ENCODE measurements at regions not wholly inside any gene's neighbourhood (a gene's known extent, or its start where the extent isn't known, plus 50 kb on each side); places are given as distances from the start of the nearest gene placed in this dataset.
A peak's percentile ranks its signal among the peaks of the same experiment; 100 is the strongest.

- DNase-seq (ENCODE audit: low read depth, low spot score) (no peak), FAIRE-seq (no peak)
- dilution Hi-C loops (cut with MboI; ENCODE audit: extremely low pct_ligation_motif_present, low sequenced_read_pairs), result no loop called here
- Histone ChIP-seq H4K20me1 (ENCODE audit: control insufficient read depth, extremely low read depth, insufficient read depth, low read length) (no peaks in the 10 kb centered on the region), H3K9me1 (ENCODE audit: control insufficient read depth, extremely low read depth, insufficient read depth, low read length) (no peaks in the 10 kb centered on the region), H3K4me3 (ENCODE audit: control insufficient read depth in 2 of 3, extremely low read depth in 1 of 3, insufficient read depth in 2 of 3, low read depth in 1 of 3, low read length in 3 of 3) (no peak overlapping the region), H3K79me2 (ENCODE audit: control insufficient read depth, insufficient read depth, low read length) (peaks cover 68% of the 10 kb centered on the region), H3K4me2 (ENCODE audit: control insufficient read depth, extremely low read depth, insufficient read depth, low read depth, low read length) (peak overlapping the region; percentile 26), H3K9ac (ENCODE audit: control insufficient read depth, extremely low read depth, insufficient read depth, low read length) (no peak overlapping the region), H3K4me1 (ENCODE audit: control insufficient read depth, extremely low read depth, insufficient read depth, low read length) (peaks cover 80% of the 10 kb centered on the region), H3K27ac (ENCODE audit: control insufficient read depth, insufficient read depth, low read length) (peak overlapping the region; percentile 59), H3K9me3 (ENCODE audit: control insufficient read depth, low read depth, low read length) (no peaks in the 10 kb centered on the region), H2AFZ (ENCODE audit: control insufficient read depth, low read length) (no peak overlapping the region), H3K27me3 (ENCODE audit: control insufficient read depth, extremely low read depth, insufficient read depth, low read length) (no peaks in the 10 kb centered on the region), H3K36me3 (ENCODE audit: control insufficient read depth in 2 of 2, extremely low read depth in 1 of 2, insufficient read depth in 2 of 2, low read length in 2 of 2) (peaks cover 1 to 2% of the 10 kb centered on the region in 2 experiments)
- TF ChIP-seq EZH2 (IDR thresholded peaks at IDR 0.05; ENCODE audit: low read length), result no peak
- TF ChIP-seq, protein P1, sequence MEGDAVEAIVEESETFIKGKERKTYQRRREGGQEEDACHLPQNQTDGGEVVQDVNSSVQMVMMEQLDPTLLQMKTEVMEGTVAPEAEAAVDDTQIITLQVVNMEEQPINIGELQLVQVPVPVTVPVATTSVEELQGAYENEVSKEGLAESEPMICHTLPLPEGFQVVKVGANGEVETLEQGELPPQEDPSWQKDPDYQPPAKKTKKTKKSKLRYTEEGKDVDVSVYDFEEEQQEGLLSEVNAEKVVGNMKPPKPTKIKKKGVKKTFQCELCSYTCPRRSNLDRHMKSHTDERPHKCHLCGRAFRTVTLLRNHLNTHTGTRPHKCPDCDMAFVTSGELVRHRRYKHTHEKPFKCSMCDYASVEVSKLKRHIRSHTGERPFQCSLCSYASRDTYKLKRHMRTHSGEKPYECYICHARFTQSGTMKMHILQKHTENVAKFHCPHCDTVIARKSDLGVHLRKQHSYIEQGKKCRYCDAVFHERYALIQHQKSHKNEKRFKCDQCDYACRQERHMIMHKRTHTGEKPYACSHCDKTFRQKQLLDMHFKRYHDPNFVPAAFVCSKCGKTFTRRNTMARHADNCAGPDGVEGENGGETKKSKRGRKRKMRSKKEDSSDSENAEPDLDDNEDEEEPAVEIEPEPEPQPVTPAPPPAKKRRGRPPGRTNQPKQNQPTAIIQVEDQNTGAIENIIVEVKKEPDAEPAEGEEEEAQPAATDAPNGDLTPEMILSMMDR (optimal IDR thresholded peaks at IDR 0.05 in 1 of 3, IDR thresholded peaks at IDR 0.05 in 1 of 3, conservative IDR thresholded peaks at IDR 0.05 in 1 of 3; ENCODE audit: extremely low read depth in 1 of 3, insufficient read depth in 2 of 3, low read length in 3 of 3), result no peak
Measured at GRCh38 chrX:45783002-45783401, 582.3 kb upstream of the DIPK2B start.

DNA sequence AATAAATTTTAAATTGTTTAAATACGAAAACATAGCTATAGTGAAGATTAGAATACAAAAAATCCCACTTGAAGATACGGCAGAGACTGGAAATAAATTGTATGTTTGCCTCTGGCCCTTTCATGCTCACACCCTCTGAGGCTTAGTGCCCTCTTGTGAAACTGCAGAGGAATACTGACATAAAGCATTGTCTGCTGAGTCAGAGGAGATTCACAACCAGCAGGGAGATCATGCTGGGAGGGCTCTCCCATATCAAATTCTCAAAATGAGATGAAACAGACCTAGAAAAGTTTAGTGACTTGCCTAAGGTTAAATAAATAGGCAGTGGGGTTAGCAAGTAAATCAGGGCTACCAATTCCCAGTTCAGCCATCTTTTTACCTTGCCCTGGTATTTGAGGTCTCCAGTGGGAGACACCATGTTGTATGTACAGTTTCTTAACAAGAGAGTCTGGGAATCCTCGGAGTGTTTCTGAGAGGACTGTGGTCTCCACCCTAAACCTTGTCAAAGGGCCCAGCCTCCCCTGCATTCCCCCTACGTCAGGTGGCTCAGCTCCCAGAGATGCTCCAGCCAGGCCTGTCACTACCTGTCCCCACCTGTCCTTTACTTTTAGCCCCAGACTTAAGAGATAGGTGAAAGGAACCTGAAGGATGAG, 581.4 kb upstream of the DIPK2B start:
- peak overlapping the region; percentile 5 for H3K9ac ChIP-seq (ENCODE audit: control insufficient read depth, extremely low read depth, insufficient read depth, low read length)

More for the DNA sequence above, 581.4 kb upstream of the DIPK2B start:
- DNase-seq (ENCODE audit: low read depth, low spot score) (no peak), FAIRE-seq (peak; percentile 95)
- TF ChIP-seq, protein P1 (optimal IDR thresholded peaks at IDR 0.05 in 1 of 3, IDR thresholded peaks at IDR 0.05 in 1 of 3, conservative IDR thresholded peaks at IDR 0.05 in 1 of 3; ENCODE audit: extremely low read depth in 1 of 3, insufficient read depth in 2 of 3, low read length in 3 of 3), result peak in 2 of 3 experiments; percentile 50 to 65
- no peak for TF ChIP-seq EZH2 (IDR thresholded peaks at IDR 0.05; ENCODE audit: low read length)
- peaks cover 1 to 6% of the 10 kb centered on the region in 2 experiments for H3K36me3 ChIP-seq (ENCODE audit: control insufficient read depth in 2 of 2, extremely low read depth in 1 of 2, insufficient read depth in 2 of 2, low read length in 2 of 2)
- H3K9me1 ChIP-seq (ENCODE audit: control insufficient read depth, extremely low read depth, insufficient read depth, low read length), result no peaks in the 10 kb centered on the region
- H3K79me2 ChIP-seq (ENCODE audit: control insufficient read depth, insufficient read depth, low read length), result peaks cover 67% of the 10 kb centered on the region
- H3K4me3 ChIP-seq (ENCODE audit: control insufficient read depth in 2 of 3, extremely low read depth in 1 of 3, insufficient read depth in 2 of 3, low read depth in 1 of 3, low read length in 3 of 3), result no peak overlapping the region
- H3K9me3 ChIP-seq (ENCODE audit: control insufficient read depth, low read depth, low read length), result no peaks in the 10 kb centered on the region
- dilution Hi-C loops (cut with MboI; ENCODE audit: extremely low pct_ligation_motif_present, low sequenced_read_pairs), result no loop called here
- no peaks in the 10 kb centered on the region for H4K20me1 ChIP-seq (ENCODE audit: control insufficient read depth, extremely low read depth, insufficient read depth, low read length)
- no peak overlapping the region for H2AFZ ChIP-seq (ENCODE audit: control insufficient read depth, low read length)
- no peaks in the 10 kb centered on the region for H3K27me3 ChIP-seq (ENCODE audit: control insufficient read depth, extremely low read depth, insufficient read depth, low read length)
- peaks cover 78% of the 10 kb centered on the region for H3K4me1 ChIP-seq (ENCODE audit: control insufficient read depth, extremely low read depth, insufficient read depth, low read length)
- peak overlapping the region; percentile 59 for H3K27ac ChIP-seq (ENCODE audit: control insufficient read depth, insufficient read depth, low read length)
- peak overlapping the region; percentile 26 for H3K4me2 ChIP-seq (ENCODE audit: control insufficient read depth, extremely low read depth, insufficient read depth, low read depth, low read length)
